Stomach (tissue), 8 donors: ENCODE measurements at regions not wholly inside any gene's neighbourhood (a gene's known extent, or its start where the extent isn't known, plus 50 kb on each side); places are given as distances from the start of the nearest gene placed in this dataset.

Experiments
- DNase-seq, 2 donors: peaks; one replicate each; pipeline versions ENCODE4 v3.0.0 to v3.0.0-alpha.2; 2013 to 2019
- H3K27ac ChIP-seq, 5 donors: fragments of 200-600 bp in 4 of 5; sonication (generic) in 4 of 5; one replicate each; pipeline ENCODE4 v1.5.1; 2013 to 2019; ENCODE audit warnings: mild to moderate bottlenecking in 1 of 5, moderate library complexity in 1 of 5
- H3K27me3 ChIP-seq, 3 donors: fragments of 200-600 bp; sonication (generic); one replicate each; pipeline ENCODE4 v1.5.1; 2017 to 2019; ENCODE audit warnings: mixed run types in 1 of 3
- H3K36me3 ChIP-seq, 4 donors: fragments of 200-600 bp; sonication (generic); 1 replicate in 3 of 4; 2 replicates in 1 of 4; pipeline ENCODE4 v1.5.1; 2016 to 2019
- H3K4me1 ChIP-seq, 4 donors: fragments of 200-600 bp; sonication (generic); one replicate each; pipeline ENCODE4 v1.5.1; 2016 to 2019
- H3K4me3 ChIP-seq, 4 donors: fragments of 200-600 bp; sonication (generic) in 3 of 4; one replicate each; pipeline ENCODE4 v1.5.1; 2016 to 2019; ENCODE audit warnings: mild to moderate bottlenecking in 1 of 4
- H3K9me3 ChIP-seq, 4 donors: fragments of 200-600 bp; sonication (generic); one replicate each; pipeline ENCODE4 v1.5.1; 2016 to 2019
- CTCF ChIP-seq, 7 experiments: fragments of 450-650 bp in 4 of 7; fragments of 200-600 bp in 3 of 7; sonication (generic) in 3 of 7; IDR thresholded peaks; one replicate each; pipeline ENCODE4 v1.5.1; 2016 to 2019; ENCODE audit warnings: antibody characterized with exemption in 7 of 7, control low read depth in 2 of 7, mild to moderate bottlenecking in 1 of 7
- EP300 ChIP-seq: sonication (generic); formaldehyde crosslinking; IDR thresholded peaks from one replicate; pipeline ENCODE4 v1.6.1; 2017; ENCODE audit warnings: antibody characterized with exemption
- POLR2A ChIP-seq, 4 donors: fragments of 450-650 bp; IDR thresholded peaks; one replicate each; pipeline ENCODE4 v1.6.1; 2016; ENCODE audit warnings: antibody characterized with exemption in 4 of 4, control low read depth in 2 of 4, mild to moderate bottlenecking in 1 of 4, moderate library complexity in 1 of 4
- POLR2AphosphoS5 ChIP-seq, 3 donors: sonication (generic); formaldehyde crosslinking; IDR thresholded peaks; one replicate each; pipeline ENCODE4 v1.6.1; 2016; ENCODE audit warnings: antibody characterized with exemption in 3 of 3
- WGBS, 5 donors: extraction: QIAGEN DNeasy Blood & Tissue Kit in 3 of 5; methylation state at CpG; one replicate each; pipeline versions ENCODE4 v1.1.5 to v1.1.7; 2013 to 2018; 5-methylcytosine and 5-hydroxymethylcytosine counted together
- intact Hi-C: fragments of 100-400 bp; cut with DNase I; formaldehyde crosslinking; loops from one replicate; pipeline ENCODE4 v1.15.1; 2023; ENCODE audit warnings: low total_unique reads
- donor health status: healthy with polysubstance abuse.
- donor health status: Bipolar disorder and iron deficiency.
- donor health status: healthy.

DNA sequence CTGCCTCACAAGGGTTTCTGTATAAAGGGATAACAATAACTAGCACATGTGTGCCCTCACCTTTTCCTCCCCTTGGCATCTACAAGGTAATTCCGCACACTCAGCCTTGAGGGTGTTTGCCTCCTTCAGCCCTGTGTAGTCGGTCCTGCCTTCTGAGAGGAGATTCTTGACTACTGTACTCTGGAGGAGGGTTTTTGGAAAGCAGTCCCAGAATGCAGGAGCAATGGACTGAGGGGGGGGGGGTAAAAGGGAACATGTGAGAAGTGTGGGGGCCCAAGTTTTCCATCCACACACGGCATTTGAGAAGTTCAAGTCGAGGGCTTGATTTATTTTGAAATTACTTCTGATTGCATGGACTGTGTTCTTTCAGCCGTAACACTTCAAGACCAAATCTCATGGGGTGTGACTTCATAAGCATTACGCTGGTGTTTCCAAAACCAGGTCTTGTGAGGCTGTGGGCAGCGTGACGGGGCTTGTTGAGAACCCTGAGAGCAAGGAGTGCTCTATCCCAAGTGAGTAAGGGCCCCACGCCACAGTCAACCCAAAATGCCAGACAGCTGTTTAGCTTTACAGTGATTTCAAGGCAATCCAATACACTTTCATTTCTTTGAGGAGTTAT lies 198.7 kb upstream of the MEIS1 start:
- H3K9me3 ChIP-seq, result no peaks in the 10 kb centered on the region
- DNase-seq, result no peak
- peaks cover 0 to 12% (median 3%) of the 10 kb centered on the region in 4 donors for H3K4me1 ChIP-seq
- H3K36me3 ChIP-seq, result no peaks in the 10 kb centered on the region
- H3K27me3 ChIP-seq, result no peaks in the 10 kb centered on the region
- intact Hi-C loops, result no loop called here
- no peak for TF ChIP-seq EP300
- no peak for TF ChIP-seq POLR2A (IDR thresholded peaks at IDR 0.05)
- no peak for TF ChIP-seq POLR2AphosphoS5 (IDR thresholded peaks at IDR 0.05)
- no peak for TF ChIP-seq CTCF (IDR thresholded peaks at IDR 0.05)
- H3K4me3 ChIP-seq, result no peak overlapping the region
- H3K27ac ChIP-seq, result no peak overlapping the region
- 81 to 89% (median 86%) methylated on average over 9 of the region's 9 CpGs for WGBS, 5 donors

GRCh38 chr2:66235428-66235827 lies 199.5 kb upstream of the MEIS1 start:
- H3K9me3 ChIP-seq, result no peaks in the 10 kb centered on the region
- intact Hi-C loops, result no loop called here
- peaks cover 0 to 10% (median 0%) of the 10 kb centered on the region in 4 donors for H3K4me1 ChIP-seq
- TF ChIP-seq CTCF (IDR thresholded peaks at IDR 0.05), result no peak
- TF ChIP-seq POLR2AphosphoS5 (IDR thresholded peaks at IDR 0.05), result no peak
- no peak for TF ChIP-seq POLR2A (IDR thresholded peaks at IDR 0.05)
- TF ChIP-seq EP300, result no peak
- H3K27ac ChIP-seq, result no peak overlapping the region
- 70 to 79% (median 73%) methylated on average over 7 of the region's 7 CpGs for WGBS, 5 donors
- H3K27me3 ChIP-seq, result no peaks in the 10 kb centered on the region
- H3K4me3 ChIP-seq, result no peak overlapping the region
- H3K36me3 ChIP-seq, result no peaks in the 10 kb centered on the region
- no peak for DNase-seq

GRCh38 chr2:66233981-66234380 lies 200.9 kb upstream of the MEIS1 start:
- WGBS, 5 donors, result 85 to 94% (median 89%) methylated on average over 2 of the region's 2 CpGs
- no peaks in the 10 kb centered on the region for H3K4me1 ChIP-seq
- H3K27me3 ChIP-seq, result no peaks in the 10 kb centered on the region
- no peaks in the 10 kb centered on the region for H3K36me3 ChIP-seq
- no peak for TF ChIP-seq EP300
- TF ChIP-seq POLR2A (IDR thresholded peaks at IDR 0.05), result no peak
- no peak for TF ChIP-seq POLR2AphosphoS5 (IDR thresholded peaks at IDR 0.05)
- TF ChIP-seq CTCF (IDR thresholded peaks at IDR 0.05), result no peak
- H3K27ac ChIP-seq, result no peak overlapping the region
- intact Hi-C loops, result no loop called here
- no peak for DNase-seq
- no peaks in the 10 kb centered on the region for H3K9me3 ChIP-seq
- no peak overlapping the region for H3K4me3 ChIP-seq

DNA sequence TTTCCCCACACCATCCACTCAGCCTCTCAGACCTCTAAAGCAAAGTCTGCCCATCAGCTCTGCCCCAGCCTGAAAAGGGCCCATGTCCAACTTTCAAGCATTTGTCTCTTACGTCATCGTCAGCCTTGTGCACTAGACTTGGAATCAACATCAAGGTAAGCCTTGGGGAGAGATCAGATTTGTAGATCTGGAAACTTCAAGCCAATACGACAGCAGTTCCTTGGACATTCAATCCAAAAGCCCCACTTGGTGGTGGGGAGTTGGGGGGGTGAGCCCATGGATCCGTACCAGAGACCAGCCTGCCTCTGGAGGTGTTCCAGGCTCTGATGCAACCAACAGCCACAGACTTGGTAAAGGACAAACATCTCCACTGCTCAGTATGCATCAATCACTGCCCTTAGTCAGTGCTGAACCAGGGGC lies 206.8 kb upstream of the MEIS1 start:
- TF ChIP-seq POLR2A (IDR thresholded peaks at IDR 0.05), result no peak
- TF ChIP-seq CTCF (IDR thresholded peaks at IDR 0.05), result no peak
- no peak for TF ChIP-seq POLR2AphosphoS5 (IDR thresholded peaks at IDR 0.05)
- TF ChIP-seq EP300, result no peak
- intact Hi-C loops, result no loop called here
- H3K4me3 ChIP-seq, result no peak overlapping the region
- 27 to 58% (median 47%) methylated on average over 4 of the region's 4 CpGs for WGBS, 5 donors
- no peaks in the 10 kb centered on the region for H3K36me3 ChIP-seq
- H3K27me3 ChIP-seq, result no peaks in the 10 kb centered on the region
- no peaks in the 10 kb centered on the region for H3K9me3 ChIP-seq
- DNase-seq, result no peak
- H3K27ac ChIP-seq, result no peak overlapping the region
- H3K4me1 ChIP-seq, result no peaks in the 10 kb centered on the region
